HG03442 (cell line): ENCODE measurements at regions not wholly inside any gene's neighbourhood (a gene's known extent, or its start where the extent isn't known, plus 50 kb on each side); places are given as distances from the start of the nearest gene placed in this dataset.
A peak's percentile ranks its signal among the peaks of the same experiment; 100 is the strongest.

ENCODE experiments used
- ATAC-seq: cut with Tn5 transposase; IDR thresholded peaks from one replicate; pipeline ENCODE4 v1.9.1; 2021; ENCODE audit warnings: mild to moderate bottlenecking, moderate library complexity; ENCODE audit not compliant: unreplicated experiment

GRCh38 chr5:122718611-122719010 is 56.3 kb upstream of the SNX2 start:
- no peak for ATAC-seq

- ATAC-seq = no peak
Measured at GRCh38 chr5:122719991-122720746, 54.7 kb upstream of the SNX2 start.

GRCh38 chr5:122721127-122721526 is 53.8 kb upstream of the SNX2 start:
- no peak for ATAC-seq

- no peak for ATAC-seq
Measured at GRCh38 chr5:122722341-122722740, 52.5 kb upstream of the SNX2 start.

- peak; percentile 86 for ATAC-seq
Measured at GRCh38 chr5:122723606-122724352, 51.1 kb upstream of the SNX2 start.
